Spleen (tissue), 7 donors: ENCODE measurements at regions not wholly inside any gene's neighbourhood (a gene's known extent, or its start where the extent isn't known, plus 50 kb on each side); places are given as distances from the start of the nearest gene placed in this dataset.

Experiments
- POLR2A ChIP-seq, 3 donors: fragments of 450-650 bp; IDR thresholded peaks; one replicate each; pipeline ENCODE4 v1.5.1; 2017; ENCODE audit warnings: antibody characterized with exemption in 3 of 3, mild to moderate bottlenecking in 1 of 3
- POLR2AphosphoS5 ChIP-seq, 3 donors: sonication (generic); formaldehyde crosslinking; IDR thresholded peaks; one replicate each; pipeline ENCODE4 v1.5.1; 2017; ENCODE audit warnings: antibody characterized with exemption in 3 of 3
- TF ChIP-seq, protein P1 (sequence below), 11 experiments: fragments of 200-600 bp in 7 of 11; fragments of 450-650 bp in 4 of 11; sonication (generic) in 4 of 11; IDR thresholded peaks in 8 of 11; conservative IDR thresholded peaks in 3 of 11; 1 replicate in 7 of 11; 2 replicates in 4 of 11; pipeline versions ENCODE4 v1.4.0 to v1.8.0; 2016 to 2021; ENCODE audit warnings: antibody characterized with exemption in 11 of 11, inconsistent platforms in 4 of 11, mild to moderate bottlenecking in 1 of 11
- donor health status: DM: no; HTN: no; CAD: no; lungs with moderate emphysema.
- donor health status: DM: no; HTN: no; CAD: no.
- donor health status: DM: no; HTN: no; CAD: no.

DNA sequence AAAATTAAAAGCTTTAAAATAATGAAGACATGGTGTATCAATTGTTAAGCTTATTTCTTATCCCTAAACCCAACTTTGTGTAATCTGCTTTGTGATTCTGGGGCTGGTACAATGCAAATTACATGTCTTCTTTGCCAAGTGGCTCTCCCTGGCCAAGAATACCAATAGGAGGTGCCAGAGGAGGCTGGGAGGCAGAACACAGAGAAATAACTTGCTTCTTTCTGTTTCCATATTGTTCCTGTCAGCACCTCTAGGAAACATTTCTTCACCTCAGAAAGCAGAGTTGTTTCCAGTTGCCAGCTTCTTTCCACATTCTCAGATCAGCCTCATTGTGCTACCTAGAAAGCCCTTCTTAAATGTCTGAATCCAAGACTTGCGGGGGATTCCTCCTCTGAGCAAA, 174.4 kb downstream of the MDFIC start:
- TF ChIP-seq, protein P1, sequence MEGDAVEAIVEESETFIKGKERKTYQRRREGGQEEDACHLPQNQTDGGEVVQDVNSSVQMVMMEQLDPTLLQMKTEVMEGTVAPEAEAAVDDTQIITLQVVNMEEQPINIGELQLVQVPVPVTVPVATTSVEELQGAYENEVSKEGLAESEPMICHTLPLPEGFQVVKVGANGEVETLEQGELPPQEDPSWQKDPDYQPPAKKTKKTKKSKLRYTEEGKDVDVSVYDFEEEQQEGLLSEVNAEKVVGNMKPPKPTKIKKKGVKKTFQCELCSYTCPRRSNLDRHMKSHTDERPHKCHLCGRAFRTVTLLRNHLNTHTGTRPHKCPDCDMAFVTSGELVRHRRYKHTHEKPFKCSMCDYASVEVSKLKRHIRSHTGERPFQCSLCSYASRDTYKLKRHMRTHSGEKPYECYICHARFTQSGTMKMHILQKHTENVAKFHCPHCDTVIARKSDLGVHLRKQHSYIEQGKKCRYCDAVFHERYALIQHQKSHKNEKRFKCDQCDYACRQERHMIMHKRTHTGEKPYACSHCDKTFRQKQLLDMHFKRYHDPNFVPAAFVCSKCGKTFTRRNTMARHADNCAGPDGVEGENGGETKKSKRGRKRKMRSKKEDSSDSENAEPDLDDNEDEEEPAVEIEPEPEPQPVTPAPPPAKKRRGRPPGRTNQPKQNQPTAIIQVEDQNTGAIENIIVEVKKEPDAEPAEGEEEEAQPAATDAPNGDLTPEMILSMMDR (IDR thresholded peaks at IDR 0.05 in 8 of 11, conservative IDR thresholded peaks at IDR 0.05 in 3 of 11): no peak
- TF ChIP-seq POLR2A (IDR thresholded peaks at IDR 0.05): no peak
- no peak for TF ChIP-seq POLR2AphosphoS5 (IDR thresholded peaks at IDR 0.05)
